MCF 10A (cell line): ENCODE measurements at regions not wholly inside any gene's neighbourhood (a gene's known extent, or its start where the extent isn't known, plus 50 kb on each side); places are given as distances from the start of the nearest gene placed in this dataset.

Experiments used
- BruUV-seq: library from RNA; stranded (reverse); fragments of 400-500 nt; replicated peaks from 2 replicates; lab custom pipeline; 2021; lab: Mats Ljungman, UMichigan
- CTCF ChIA-PET: fragments of 300-600 bp; sonication (Branson Sonifier 250); formaldehyde crosslinking; extraction: SDS; loops from one replicate; lab custom pipeline; 2021; ENCODE audit warnings: antibody characterized with exemption, inconsistent platforms; lab: Yijun Ruan, JAX
- POLR2A ChIA-PET: fragments of 300-600, 350-650 bp; sonication (Branson Sonifier 250); formaldehyde crosslinking; extraction: SDS; loops from one replicate; lab custom pipeline; 2020; ENCODE audit warnings: antibody characterized with exemption, inconsistent platforms; lab: Yijun Ruan, JAX
- DNase-seq: peaks from one replicate; pipeline ENCODE4 v3.0.0-alpha.2; 2018; ENCODE audit not compliant: unreplicated experiment
- H3K27ac Mint-ChIP-seq: one replicate; pipeline ENCODE4 v1.8.0; 2022; ENCODE audit warnings: mild to moderate bottlenecking, low read depth, mixed read lengths; ENCODE audit not compliant: unreplicated experiment
- H3K27me3 Mint-ChIP-seq: one replicate; pipeline ENCODE4 v1.8.0; 2022; ENCODE audit warnings: mixed read lengths; ENCODE audit not compliant: insufficient read depth, unreplicated experiment
- H3K36me3 Mint-ChIP-seq: one replicate; pipeline ENCODE4 v1.8.0; 2022; ENCODE audit warnings: mild to moderate bottlenecking, moderate library complexity, mixed read lengths; ENCODE audit not compliant: insufficient read depth, unreplicated experiment
- H3K4me1 Mint-ChIP-seq: one replicate; pipeline ENCODE4 v1.8.0; 2022; ENCODE audit warnings: mixed read lengths; ENCODE audit not compliant: insufficient read depth, unreplicated experiment
- H3K4me3 Mint-ChIP-seq: one replicate; pipeline ENCODE4 v1.8.0; 2022; ENCODE audit warnings: mild to moderate bottlenecking, moderate library complexity, mixed read lengths; ENCODE audit not compliant: unreplicated experiment
- H3K9me3 Mint-ChIP-seq: one replicate; pipeline ENCODE4 v1.8.0; 2022; ENCODE audit warnings: mixed read lengths; ENCODE audit not compliant: unreplicated experiment
- CTCF ChIP-seq: fragments of 200-600 bp; IDR thresholded peaks from one replicate; pipeline ENCODE4 v1.8.0; 2022; ENCODE audit warnings: antibody characterized with exemption, mild to moderate bottlenecking; ENCODE audit not compliant: unreplicated experiment
- intact Hi-C: fragments of 100-400 bp; cut with micrococcal nuclease; formaldehyde crosslinking; loops from 2 replicates; pipeline ENCODE4 v1.14.1; 2022

GRCh38 chr7:84565345-84566074 is 370.9 kb upstream of the SEMA3A start:
- Mint-ChIP-seq H3K27me3 (no peaks in the 10 kb centered on the region), H3K4me1 (no peaks in the 10 kb centered on the region), H3K9me3 (no peaks in the 10 kb centered on the region), H3K27ac (no peak overlapping the region), H3K4me3 (no peak overlapping the region), H3K36me3 (no peaks in the 10 kb centered on the region)
- ChIA-PET CTCF (no interaction called here), POLR2A (no interaction called here)
- intact Hi-C loops: no loop called here
- DNase-seq: no peak
- BruUV-seq: no TSS peak
- no peak for TF ChIP-seq CTCF

- CTCF ChIA-PET: interaction anchor here (0.9 kb wide), 1 partner anchor 124 kb away, joined by 3 read pairs; no protein-coding TSS in a partner anchor
- POLR2A ChIA-PET: no interaction called here
- BruUV-seq: no TSS peak
- no peak for DNase-seq
- intact Hi-C loops: no loop called here
- peaks cover 19% of the 10 kb centered on the region for H3K9me3 Mint-ChIP-seq
- TF ChIP-seq CTCF: no peak
- H3K27me3 Mint-ChIP-seq: no peaks in the 10 kb centered on the region
- no peak overlapping the region for H3K4me3 Mint-ChIP-seq
- no peaks in the 10 kb centered on the region for H3K36me3 Mint-ChIP-seq
- no peaks in the 10 kb centered on the region for H3K4me1 Mint-ChIP-seq
- H3K27ac Mint-ChIP-seq: no peak overlapping the region
Observed at GRCh38 chr7:84553711-84554110, 359.1 kb upstream of the SEMA3A start.

GRCh38 chr7:84549409-84549808 is 354.8 kb upstream of the SEMA3A start:
- H3K27ac Mint-ChIP-seq: no peak overlapping the region
- H3K4me3 Mint-ChIP-seq: no peak overlapping the region
- ChIA-PET CTCF (interaction anchor here (0.6 kb wide), 1 partner anchor 81 kb away, joined by 3 read pairs; no protein-coding TSS in a partner anchor), POLR2A (no interaction called here)
- intact Hi-C loops: no loop called here
- no peak for TF ChIP-seq CTCF
- no peaks in the 10 kb centered on the region for H3K4me1 Mint-ChIP-seq
- H3K36me3 Mint-ChIP-seq: no peaks in the 10 kb centered on the region
- no peak for DNase-seq
- H3K27me3 Mint-ChIP-seq: no peaks in the 10 kb centered on the region
- BruUV-seq: no TSS peak
- H3K9me3 Mint-ChIP-seq: no peaks in the 10 kb centered on the region

- no peaks in the 10 kb centered on the region for H3K9me3 Mint-ChIP-seq
- DNase-seq: no peak
- no peaks in the 10 kb centered on the region for H3K4me1 Mint-ChIP-seq
- no TSS peak for BruUV-seq
- no peak overlapping the region for H3K27ac Mint-ChIP-seq
- H3K36me3 Mint-ChIP-seq: no peaks in the 10 kb centered on the region
- ChIA-PET POLR2A (no interaction called here), CTCF (no interaction called here)
- no peak overlapping the region for H3K4me3 Mint-ChIP-seq
- no peaks in the 10 kb centered on the region for H3K27me3 Mint-ChIP-seq
- no peak for TF ChIP-seq CTCF
- intact Hi-C loops: no loop called here
Observed at GRCh38 chr7:84548366-84549365, 354.1 kb upstream of the SEMA3A start.
